ENCODE measurements at regions not wholly inside any gene's neighbourhood (a gene's known extent, or its start where the extent isn't known, plus 50 kb on each side); places are given as distances from the start of the nearest gene placed in this dataset.
"Not testable (repeated sequence)": the region's sequence is repeated elsewhere in the genome, so short reads cannot be mapped to it uniquely, and the experiment has no call there.

GRCh38 chr5:114957384-114957783 is 212.3 kb downstream of the TRIM36 start:
- DNase-seq (ENCODE audit: low spot score in 2 of 2): no peak
- FAIRE-seq: no peak

- no peak for FAIRE-seq
- DNase-seq (ENCODE audit: low spot score in 2 of 2): no peak
Observed at GRCh38 chr5:114953565-114953964, 216.1 kb downstream of the TRIM36 start.

- FAIRE-seq (no peak), DNase-seq (ENCODE audit: low spot score in 2 of 2) (no peak)
Observed at GRCh38 chr5:114952876-114953275, 216.8 kb downstream of the TRIM36 start.

- DNase-seq (ENCODE audit: low spot score in 2 of 2) (no peak), FAIRE-seq (no peak)
Observed at GRCh38 chr5:114949756-114950155, 220.0 kb downstream of the TRIM36 start.

GRCh38 chr5:114948986-114949621 is 220.6 kb downstream of the TRIM36 start:
- no peak for FAIRE-seq

GRCh38 chr5:114948363-114948762 is 221.3 kb downstream of the TRIM36 start:
- FAIRE-seq (no peak), DNase-seq (ENCODE audit: low spot score in 2 of 2) (no peak)

More at GRCh38 chr5:114948986-114949621, 220.6 kb downstream of the TRIM36 start:
- DNase-seq (ENCODE audit: low spot score in 2 of 2): no peak

- FAIRE-seq (no peak), DNase-seq (ENCODE audit: low spot score in 2 of 2) (no peak)
Observed at GRCh38 chr5:114940709-114941108, 229.0 kb downstream of the TRIM36 start.

GRCh38 chr5:114935490-114935889 is 234.2 kb downstream of the TRIM36 start:
- DNase-seq (ENCODE audit: low spot score in 2 of 2) (no peak), FAIRE-seq (peak; percentile 69)

GRCh38 chr5:114928644-114929462 is 240.9 kb downstream of the TRIM36 start:
- DNase-seq (ENCODE audit: low spot score in 2 of 2): no peak
- no peak for FAIRE-seq

GRCh38 chr5:114924769-114925168 is 244.9 kb downstream of the TRIM36 start:
- no peak for DNase-seq (ENCODE audit: low spot score in 2 of 2)
- FAIRE-seq: no peak

- FAIRE-seq: no peak
Observed at GRCh38 chr5:114912189-114912920, 257.4 kb downstream of the TRIM36 start.

GRCh38 chr5:114910727-114911126 is 259.0 kb downstream of the TRIM36 start:
- no peak for FAIRE-seq
- DNase-seq (ENCODE audit: low spot score in 2 of 2): no peak

More at GRCh38 chr5:114912189-114912920, 257.4 kb downstream of the TRIM36 start:
- DNase-seq (ENCODE audit: low spot score in 2 of 2): no peak

- no peak for FAIRE-seq
- DNase-seq (ENCODE audit: low spot score in 2 of 2): no peak
Observed at GRCh38 chr5:114909424-114909823, 260.3 kb downstream of the TRIM36 start.

- DNase-seq (ENCODE audit: low spot score in 2 of 2): no peak
Observed at GRCh38 chr5:114903767-114904166, 265.9 kb downstream of the TRIM36 start.

GRCh38 chr5:114898602-114899001 is 271.1 kb downstream of the TRIM36 start:
- no peak for DNase-seq (ENCODE audit: low spot score in 2 of 2)
- no peak for FAIRE-seq

More at GRCh38 chr5:114903767-114904166, 265.9 kb downstream of the TRIM36 start:
- no peak for FAIRE-seq

- FAIRE-seq (no peak), DNase-seq (ENCODE audit: low spot score in 2 of 2) (no peak)
Observed at GRCh38 chr5:114883675-114884074, 286.0 kb downstream of the TRIM36 start.

GRCh38 chr5:114859438-114859735 is 310.3 kb downstream of the TRIM36 start:
- DNase-seq (ENCODE audit: low spot score in 2 of 2) (no peak), FAIRE-seq (no peak)

GRCh38 chr5:114858665-114859437 is 310.9 kb downstream of the TRIM36 start:
- DNase-seq (ENCODE audit: low spot score in 2 of 2) (peak in 1 of 2 donors; percentile 4), FAIRE-seq (no peak)

- DNase-seq (ENCODE audit: low spot score in 2 of 2) (peak in 1 of 2 donors; percentile 6), FAIRE-seq (no peak)
Observed at GRCh38 chr5:114857941-114858551, 311.7 kb downstream of the TRIM36 start.

GRCh38 chr5:114844711-114845110 is 325.0 kb downstream of the TRIM36 start:
- not testable (repeated sequence) for DNase-seq (ENCODE audit: low spot score in 2 of 2); FAIRE-seq

Data from frontal cortex (tissue), 3 donors.